HCT116 (cell line): ENCODE measurements at regions not wholly inside any gene's neighbourhood (a gene's known extent, or its start where the extent isn't known, plus 50 kb on each side); places are given as distances from the start of the nearest gene placed in this dataset.

Experiments
- CTCF ChIP-seq, 3 experiments: fragments of 200-600 bp in 1 of 3; sonication (generic) in 1 of 3; IDR thresholded peaks in 2 of 3; conservative IDR thresholded peaks in 1 of 3; 2 replicates each; pipeline ENCODE4 v1.5.1; 2012 to 2017; ENCODE audit warnings: low read depth in 2 of 3, low read length in 2 of 3, antibody characterized with exemption in 1 of 3, borderline replicate concordance in 1 of 3, control low read depth in 1 of 3, mild to moderate bottlenecking in 1 of 3, mixed read lengths in 1 of 3, mixed run types in 1 of 3, moderate library complexity in 1 of 3; ENCODE audit not compliant: insufficient read depth in 1 of 3
- ELF1 ChIP-seq: IDR thresholded peaks from 2 replicates; pipeline ENCODE4 v1.6.1; 2012; ENCODE audit warnings: low read depth, borderline replicate concordance
- JUND ChIP-seq: IDR thresholded peaks from 2 replicates; pipeline ENCODE4 v1.6.1; 2012
- MAX ChIP-seq: IDR thresholded peaks from 2 replicates; pipeline ENCODE4 v1.6.1; 2012
- POLR2A ChIP-seq: IDR thresholded peaks from 2 replicates; pipeline ENCODE4 v1.7.0; 2011; ENCODE audit warnings: borderline replicate concordance; ENCODE audit not compliant: insufficient read depth, insufficient read length; ENCODE audit errors: extremely low read depth
- POLR2AphosphoS5 ChIP-seq: IDR thresholded peaks from 2 replicates; pipeline ENCODE4 v1.6.1; 2011; ENCODE audit warnings: mild to moderate bottlenecking, low read depth, low read length, moderate library complexity
- RAD21 ChIP-seq: IDR thresholded peaks from 2 replicates; pipeline ENCODE4 v1.6.1; 2012; ENCODE audit warnings: low read depth, mild to moderate bottlenecking
- SRF ChIP-seq: IDR thresholded peaks from 2 replicates; pipeline ENCODE4 v1.6.1; 2012; ENCODE audit warnings: low read depth
- TCF7L2 ChIP-seq: IDR thresholded peaks from 2 replicates; pipeline ENCODE4 v1.7.0; 2011; ENCODE audit warnings: borderline replicate concordance, inconsistent platforms; ENCODE audit not compliant: insufficient read depth, insufficient read length; ENCODE audit errors: extremely low read depth
- ZNF274 ChIP-seq: fragments of 200-500 bp; sonication (Bioruptor generic); IDR thresholded peaks from 2 replicates; pipeline ENCODE4 v1.6.1; 2014; ENCODE audit warnings: mild to moderate bottlenecking, low read depth, low read length, inconsistent platforms

DNA sequence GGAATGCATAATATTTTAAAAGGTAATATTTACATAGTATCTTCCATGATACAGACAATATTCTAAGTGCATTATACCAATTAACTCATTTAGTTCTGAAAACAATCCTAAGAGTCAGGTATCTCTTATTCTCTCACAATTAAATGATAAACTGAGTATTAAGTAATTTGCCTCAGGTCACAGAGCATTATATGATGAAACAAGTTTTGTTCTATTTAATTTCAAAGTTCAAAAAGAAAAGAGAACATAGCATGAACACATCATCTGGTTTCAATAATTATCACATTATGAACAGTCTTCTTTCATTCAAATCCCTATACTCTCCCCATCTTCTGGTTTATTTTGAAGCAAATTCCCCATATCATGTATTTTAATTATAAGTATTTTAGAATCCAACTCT, 927.5 kb downstream of the ADGRL2 start:
- TF ChIP-seq MAX: no peak
- TF ChIP-seq CTCF (IDR thresholded peaks at IDR 0.05 in 2 of 3, conservative IDR thresholded peaks at IDR 0.05 in 1 of 3; ENCODE audit: borderline replicate concordance in 1 of 3, insufficient read depth in 1 of 3, low read depth in 2 of 3, low read length in 2 of 3): no peak
- TF ChIP-seq SRF: no peak
- no peak for TF ChIP-seq ELF1
- TF ChIP-seq POLR2A: no peak
- TF ChIP-seq POLR2AphosphoS5: no peak
- TF ChIP-seq RAD21: no peak
- TF ChIP-seq JUND: no peak
- no peak for TF ChIP-seq TCF7L2
- TF ChIP-seq ZNF274: no peak
